Ectodermal cell (in vitro differentiated cells): ENCODE measurements at regions not wholly inside any gene's neighbourhood (a gene's known extent, or its start where the extent isn't known, plus 50 kb on each side); places are given as distances from the start of the nearest gene placed in this dataset.
"Not testable (repeated sequence)": the region's sequence is repeated elsewhere in the genome, so short reads cannot be mapped to it uniquely, and the experiment has no call there.

ENCODE experiments used
- H3K27ac ChIP-seq: 2 replicates; pipeline ENCODE4 v1.7.0; 2013; ENCODE audit warnings: mild to moderate bottlenecking, low read depth, low read length; ENCODE audit not compliant: insufficient read depth, poor library complexity, severe bottlenecking
- H3K27me3 ChIP-seq: 2 replicates; pipeline ENCODE4 v1.7.0; 2013; ENCODE audit warnings: mild to moderate bottlenecking, low read length; ENCODE audit not compliant: insufficient read depth, control insufficient read depth, poor library complexity, severe bottlenecking
- H3K36me3 ChIP-seq: one replicate; pipeline ENCODE4 v1.7.0; 2013; ENCODE audit warnings: low read length; ENCODE audit not compliant: control insufficient read depth, insufficient read depth
- H3K4me1 ChIP-seq: one replicate; pipeline ENCODE4 v1.7.0; 2013; ENCODE audit warnings: low read length; ENCODE audit not compliant: control insufficient read depth, insufficient read depth
- H3K4me3 ChIP-seq: 2 replicates; pipeline ENCODE4 v1.7.0; 2013; ENCODE audit warnings: low read depth, low read length, control low read depth; ENCODE audit not compliant: insufficient read depth
- H3K9me3 ChIP-seq: 2 replicates; pipeline ENCODE4 v1.7.0; 2013; ENCODE audit warnings: mild to moderate bottlenecking, low read length, moderate library complexity; ENCODE audit not compliant: control insufficient read depth
- WGBS, 2 experiments: methylation state at CpG; one replicate each; pipeline ENCODE4 v1.1.7; 2013; ENCODE audit warnings: missing lambda C conversion rate in 2 of 2; 5-methylcytosine and 5-hydroxymethylcytosine counted together

DNA sequence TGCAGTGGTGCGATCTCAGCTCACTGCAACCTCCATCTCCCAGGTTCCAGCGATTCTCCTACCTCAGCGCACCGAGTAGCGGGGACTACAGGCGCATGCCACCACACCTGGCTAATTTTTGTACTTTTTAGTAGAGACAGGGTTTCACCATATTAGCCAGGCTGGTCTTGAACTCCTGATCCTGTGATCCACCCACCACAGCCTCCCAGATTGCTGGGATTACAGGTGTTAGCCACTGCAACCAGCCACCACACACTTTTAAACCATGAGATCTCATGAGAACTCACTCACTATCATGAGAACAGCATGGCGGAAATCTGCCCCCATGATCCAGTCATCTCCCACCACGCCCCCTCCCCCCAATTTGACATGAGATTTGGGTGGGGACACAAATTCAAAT lies 636.9 kb downstream of the MCTP2 start:
- H3K9me3 ChIP-seq, H3K4me1 ChIP-seq: not testable (repeated sequence)
- whole genome bisulfite sequencing, 2 experiments: 88% methylated on average over 7 to 8 of the region's 8 CpGs

DNA sequence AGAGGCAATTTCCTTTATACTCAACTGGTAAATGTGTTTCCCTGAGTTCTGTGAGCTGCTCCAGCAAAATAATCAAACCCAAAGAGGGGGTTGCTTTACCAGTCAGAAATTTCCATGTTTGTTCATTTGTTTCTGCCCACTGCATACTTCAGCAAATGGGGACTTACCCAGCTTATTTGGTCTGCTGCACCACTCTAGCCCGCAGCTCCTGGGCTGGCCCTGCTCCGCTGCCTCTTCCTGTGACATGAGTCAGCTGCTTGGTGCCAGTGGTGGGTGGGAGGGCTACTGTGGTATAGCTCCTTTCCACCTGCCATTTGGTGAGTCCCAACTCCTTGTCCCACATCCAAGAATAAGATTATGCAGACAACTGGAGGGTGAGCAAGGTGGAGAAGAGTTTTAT lies 644.2 kb downstream of the MCTP2 start:
- Histone ChIP-seq H3K36me3 (no peaks in the 10 kb centered on the region), H3K4me1 (no peaks in the 10 kb centered on the region), H3K27ac (no peak overlapping the region), H3K9me3 (no peaks in the 10 kb centered on the region), H3K27me3 (no peaks in the 10 kb centered on the region), H3K4me3 (no peak overlapping the region)
- 93 to 94% methylated on average over 2 of the region's 2 CpGs for WGBS, 2 experiments

More for the DNA sequence above, 636.9 kb downstream of the MCTP2 start:
- not testable (repeated sequence) for H3K36me3 ChIP-seq, H3K27ac ChIP-seq, H3K4me3 ChIP-seq, H3K27me3 ChIP-seq

DNA sequence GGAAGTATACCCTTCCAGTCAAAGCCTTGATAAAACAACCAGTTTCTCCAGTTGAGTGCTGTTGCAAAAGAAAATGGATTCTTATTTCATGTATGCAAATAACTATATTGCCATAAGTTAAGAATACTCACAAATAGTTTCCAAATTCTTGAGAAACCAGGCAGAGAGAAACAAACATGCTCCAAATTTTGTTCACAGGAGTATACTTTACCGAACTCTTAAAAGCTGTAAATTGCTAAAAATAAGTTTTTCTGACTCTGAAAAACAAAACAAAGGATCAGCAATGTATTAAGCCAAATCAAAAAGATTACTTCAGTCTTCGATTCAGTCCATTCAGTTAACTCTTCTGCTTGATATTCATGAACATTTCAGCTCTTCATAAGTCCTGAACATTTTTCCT lies 646.5 kb downstream of the MCTP2 start:
- Histone ChIP-seq H3K9me3 (no peaks in the 10 kb centered on the region), H3K27me3 (no peaks in the 10 kb centered on the region), H3K27ac (no peak overlapping the region), H3K4me1 (no peaks in the 10 kb centered on the region), H3K36me3 (no peaks in the 10 kb centered on the region), H3K4me3 (no peak overlapping the region)
- 93 to 94% methylated on average over 2 of the region's 2 CpGs for WGBS, 2 experiments

DNA sequence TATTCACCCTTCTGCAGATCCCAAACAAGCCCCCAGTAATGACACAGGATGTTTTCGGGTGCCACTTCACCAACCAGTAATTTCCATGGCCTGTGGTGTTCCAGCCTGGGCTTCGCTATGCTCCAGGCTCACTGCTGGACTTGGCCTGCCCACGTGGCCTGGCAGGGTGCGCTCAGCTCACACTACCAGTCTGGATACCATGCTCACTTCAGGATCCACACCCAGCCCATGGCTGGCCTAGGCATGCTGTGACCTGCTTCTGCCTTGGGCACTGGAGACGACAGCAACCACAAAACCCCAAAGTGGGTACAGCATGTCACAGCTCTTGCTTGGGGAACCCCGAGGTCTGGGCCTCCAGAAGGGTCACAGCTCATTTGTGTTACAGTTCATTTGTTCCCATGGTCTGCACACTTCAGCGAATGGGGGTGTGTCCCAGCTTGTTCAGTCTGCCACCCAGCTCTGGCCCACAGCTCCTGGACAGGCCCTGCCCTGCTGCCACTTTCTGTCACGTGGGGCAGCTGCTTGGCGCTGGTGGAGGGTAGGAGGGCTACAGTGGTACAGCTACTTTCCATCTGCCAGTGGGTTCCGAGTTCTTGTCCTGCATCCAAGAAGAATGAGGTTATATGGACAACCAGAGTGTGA lies 650.8 kb downstream of the MCTP2 start:
- H3K4me1 ChIP-seq: no peaks in the 10 kb centered on the region
- WGBS, 2 experiments: 93 to 95% methylated on average over 10 of the region's 10 CpGs
- H3K4me3 ChIP-seq: no peak overlapping the region
- no peaks in the 10 kb centered on the region for H3K9me3 ChIP-seq
- no peaks in the 10 kb centered on the region for H3K27me3 ChIP-seq
- H3K36me3 ChIP-seq: no peaks in the 10 kb centered on the region
- H3K27ac ChIP-seq: no peak overlapping the region

DNA sequence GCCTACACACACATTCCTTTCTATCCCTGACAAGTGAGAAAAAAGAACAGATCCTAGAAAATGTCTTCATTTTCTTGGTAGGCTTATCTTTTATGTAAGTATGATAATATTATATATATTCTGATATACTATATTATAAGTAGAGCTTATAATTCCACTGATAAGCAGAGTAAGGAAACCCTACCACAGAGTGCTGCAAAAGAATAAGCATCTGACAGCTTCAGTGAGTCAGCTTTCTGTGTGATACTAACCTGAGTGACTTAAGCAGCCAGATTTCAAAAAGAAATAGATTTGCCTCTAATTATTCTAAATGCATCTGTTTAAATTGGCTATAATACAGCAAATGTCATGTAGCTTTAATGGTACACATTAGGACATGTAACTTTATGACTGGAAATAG lies 656.0 kb downstream of the MCTP2 start:
- Histone ChIP-seq H3K9me3 (no peaks in the 10 kb centered on the region), H3K36me3 (no peaks in the 10 kb centered on the region)

DNA sequence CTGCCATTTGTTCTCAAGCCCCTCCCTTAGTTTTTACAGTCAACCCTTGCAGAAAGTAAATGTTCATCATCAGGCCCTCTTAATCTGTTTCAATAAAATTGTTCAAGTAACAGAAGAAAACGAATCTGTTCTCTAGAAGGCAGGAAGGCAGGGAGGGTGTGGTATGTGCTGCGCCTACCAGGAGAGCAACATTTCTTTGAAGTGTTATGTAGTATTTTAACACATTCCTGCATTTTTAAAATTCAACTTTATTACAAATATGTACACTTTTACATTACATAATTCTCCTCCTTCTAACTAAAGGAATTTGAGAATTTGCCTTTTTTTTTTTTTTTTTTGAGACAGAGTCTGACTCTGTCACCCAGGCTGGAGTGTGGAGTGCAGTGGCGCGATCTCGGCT lies 657.8 kb downstream of the MCTP2 start:
- H3K4me3 ChIP-seq: no peak overlapping the region
- WGBS, 2 experiments: 82 to 95% methylated on average over 3 to 5 of the region's 5 CpGs
- H3K4me1 ChIP-seq: no peaks in the 10 kb centered on the region
- no peaks in the 10 kb centered on the region for H3K27me3 ChIP-seq
- H3K36me3 ChIP-seq: no peaks in the 10 kb centered on the region
- no peaks in the 10 kb centered on the region for H3K9me3 ChIP-seq
- H3K27ac ChIP-seq: no peak overlapping the region

More for the DNA sequence above, 656.0 kb downstream of the MCTP2 start:
- no peaks in the 10 kb centered on the region for H3K4me1 ChIP-seq
- H3K27me3 ChIP-seq: no peaks in the 10 kb centered on the region
- H3K4me3 ChIP-seq: no peak overlapping the region
- no peak overlapping the region for H3K27ac ChIP-seq

DNA sequence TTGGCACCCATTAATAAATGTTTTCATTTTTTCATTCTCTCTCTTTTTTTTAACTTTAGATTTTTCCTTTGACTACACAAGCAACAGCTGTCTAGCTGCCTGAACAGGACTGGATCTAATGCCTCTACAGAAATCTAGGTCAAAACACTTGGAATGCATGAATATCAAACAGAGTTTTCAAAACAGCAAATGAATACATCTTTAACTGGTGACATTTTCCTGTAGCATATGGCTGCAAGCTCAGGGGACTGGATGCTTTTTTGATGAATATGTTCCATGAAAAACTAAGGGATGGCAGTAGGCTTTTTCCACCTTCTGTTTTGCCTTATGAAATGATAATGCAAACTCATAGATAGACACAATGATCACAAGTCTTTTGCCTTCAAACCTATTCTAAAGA lies 661.7 kb downstream of the MCTP2 start:
- Histone ChIP-seq H3K4me3 (no peak overlapping the region), H3K4me1 (no peaks in the 10 kb centered on the region), H3K36me3 (no peaks in the 10 kb centered on the region), H3K9me3 (no peaks in the 10 kb centered on the region), H3K27ac (no peak overlapping the region), H3K27me3 (no peaks in the 10 kb centered on the region)

DNA sequence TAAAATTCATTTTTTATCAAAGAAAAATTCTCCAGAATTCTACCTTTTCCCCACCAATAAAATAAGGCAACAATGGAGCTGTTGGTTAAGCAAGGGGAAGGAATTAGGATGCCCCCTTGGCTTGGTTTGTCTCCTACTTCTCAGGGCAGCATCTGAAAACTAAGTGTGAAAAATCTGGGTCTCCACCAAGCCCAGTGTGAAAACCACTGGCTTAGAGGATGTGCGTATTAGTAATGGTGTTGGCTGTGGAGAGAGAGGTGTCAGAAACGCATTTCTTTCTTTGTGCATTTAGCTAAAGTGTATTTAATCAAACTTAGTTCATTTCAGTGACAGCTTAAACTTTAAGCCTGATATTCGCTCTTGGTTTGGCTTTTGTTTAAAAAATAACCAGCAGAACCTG lies 662.7 kb downstream of the MCTP2 start:
- no peaks in the 10 kb centered on the region for H3K27me3 ChIP-seq
- 93 to 96% methylated on average over 3 of the region's 3 CpGs for WGBS, 2 experiments
- H3K4me1 ChIP-seq: no peaks in the 10 kb centered on the region
- H3K27ac ChIP-seq: no peak overlapping the region
- H3K9me3 ChIP-seq: no peaks in the 10 kb centered on the region
- H3K4me3 ChIP-seq: no peak overlapping the region
- H3K36me3 ChIP-seq: no peaks in the 10 kb centered on the region

DNA sequence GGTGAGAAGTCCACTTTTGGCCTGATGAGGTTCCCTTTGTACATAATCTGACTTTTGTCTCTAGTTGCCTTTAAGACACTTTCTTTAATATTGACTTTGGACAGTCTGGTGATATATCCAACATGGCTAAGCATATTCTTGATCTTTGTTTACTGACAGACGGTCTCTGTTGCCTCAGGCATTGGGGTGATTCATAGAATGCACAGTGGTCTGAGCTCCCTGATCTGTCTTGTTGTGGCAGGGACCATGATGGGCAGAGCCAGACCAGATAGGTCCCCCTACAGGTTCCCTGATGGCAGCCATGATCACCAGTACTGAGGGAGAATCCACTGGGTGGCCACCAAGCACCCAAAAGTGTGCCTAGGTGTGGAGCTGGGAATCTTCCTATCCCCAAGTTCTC lies 678.1 kb downstream of the MCTP2 start:
- Histone ChIP-seq H3K4me3 (no peak overlapping the region), H3K4me1 (no peaks in the 10 kb centered on the region), H3K27ac (no peak overlapping the region), H3K36me3 (no peaks in the 10 kb centered on the region), H3K9me3 (no peaks in the 10 kb centered on the region), H3K27me3 (no peaks in the 10 kb centered on the region)
- 96 to 100% methylated on average over 1 of the region's 1 CpG for WGBS, 2 experiments

DNA sequence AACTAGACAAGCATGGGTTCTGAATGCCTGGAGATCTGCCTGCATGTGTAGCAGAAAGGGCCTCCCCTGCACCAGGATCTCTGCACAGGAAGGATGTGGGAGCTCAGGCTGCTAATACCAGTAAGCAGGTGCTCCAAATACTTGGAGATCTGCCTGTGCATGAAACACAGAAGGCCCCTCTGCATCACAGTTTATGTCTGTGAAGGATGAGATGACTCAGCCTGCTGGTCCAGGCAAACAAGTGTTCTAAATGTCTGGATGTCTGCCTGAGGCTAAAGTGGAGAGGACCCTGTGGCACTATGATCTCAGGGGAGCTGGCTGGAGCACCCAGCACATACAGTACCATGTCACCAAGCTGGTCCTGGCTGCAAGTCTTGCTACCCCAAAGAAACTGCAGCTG lies 678.8 kb downstream of the MCTP2 start:
- Histone ChIP-seq H3K27ac (no peak overlapping the region), H3K4me3 (no peak overlapping the region), H3K9me3 (no peaks in the 10 kb centered on the region), H3K36me3 (no peaks in the 10 kb centered on the region), H3K27me3 (no peaks in the 10 kb centered on the region), H3K4me1 (no peaks in the 10 kb centered on the region)

DNA sequence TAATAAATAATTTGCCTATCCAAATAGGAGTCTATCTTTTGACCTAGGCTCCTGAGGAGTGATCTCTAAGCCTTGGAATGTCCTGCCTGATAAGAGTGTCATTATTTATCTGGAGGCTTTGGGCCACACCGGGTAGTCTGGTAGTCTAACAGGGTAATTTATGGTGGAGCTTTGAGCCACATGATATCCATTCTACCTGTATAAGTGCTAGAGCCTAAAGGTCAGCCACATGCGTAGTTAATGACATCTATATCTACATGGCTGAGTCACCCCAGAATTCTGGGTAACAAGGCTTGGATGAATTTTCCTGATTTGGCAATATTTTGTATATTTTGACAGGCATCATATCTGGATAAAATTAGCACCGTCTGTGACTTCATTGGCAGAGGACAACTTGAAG lies 681.4 kb downstream of the MCTP2 start:
- Histone ChIP-seq H3K36me3 (no peaks in the 10 kb centered on the region), H3K9me3 (no peaks in the 10 kb centered on the region), H3K4me1 (no peaks in the 10 kb centered on the region), H3K27me3 (no peaks in the 10 kb centered on the region), H3K4me3 (no peak overlapping the region), H3K27ac (no peak overlapping the region)
- 93 to 96% methylated on average over 3 of the region's 3 CpGs for WGBS, 2 experiments
